ENCODE measurements at regions not wholly inside any gene's neighbourhood (a gene's known extent, or its start where the extent isn't known, plus 50 kb on each side); places are given as distances from the start of the nearest gene placed in this dataset.

- no peak overlapping the region for H3K27ac Mint-ChIP-seq
- no peaks in the 10 kb centered on the region for H3K36me3 Mint-ChIP-seq (ENCODE audit: low read depth)
- no peak for ATAC-seq (ENCODE audit: low read depth)
- H3K27me3 Mint-ChIP-seq = peaks cover 7% of the 10 kb centered on the region
- H3K9me3 Mint-ChIP-seq = no peaks in the 10 kb centered on the region
- H3K4me3 Mint-ChIP-seq = no peak overlapping the region
- intact Hi-C loops (cut with micrococcal nuclease) = no loop called here
- no peak for TF ChIP-seq CTCF (IDR thresholded peaks at IDR 0.05)
- ChIA-PET POLR2A (no interaction called here), CTCF (no interaction called here)
- no peak for DNase-seq
- no peaks in the 10 kb centered on the region for H3K4me1 Mint-ChIP-seq
Measured at GRCh38 chr1:86296305-86297205, 99.6 kb downstream of the ODF2L start.

- Mint-ChIP-seq H3K4me1 (no peaks in the 10 kb centered on the region), H3K27ac (no peak overlapping the region), H3K4me3 (no peak overlapping the region), H3K36me3 (ENCODE audit: low read depth) (no peaks in the 10 kb centered on the region), H3K9me3 (peaks cover 2% of the 10 kb centered on the region), H3K27me3 (no peaks in the 10 kb centered on the region)
- CTCF ChIA-PET = no interaction called here
- DNase-seq (no peak), ATAC-seq (ENCODE audit: low read depth) (no peak)
- TF ChIP-seq CTCF (IDR thresholded peaks at IDR 0.05) = no peak
- intact Hi-C loops (cut with micrococcal nuclease) = no loop called here
- POLR2A ChIA-PET = no interaction called here
Measured at GRCh38 chr1:86289746-86290145, 106.4 kb downstream of the ODF2L start.

- Mint-ChIP-seq H3K9me3 (peaks cover 2% of the 10 kb centered on the region), H3K27me3 (no peaks in the 10 kb centered on the region), H3K36me3 (ENCODE audit: low read depth) (no peaks in the 10 kb centered on the region), H3K27ac (no peak overlapping the region), H3K4me3 (no peak overlapping the region), H3K4me1 (no peaks in the 10 kb centered on the region)
- no peak for DNase-seq
- intact Hi-C loops (cut with micrococcal nuclease) = no loop called here
- ChIA-PET POLR2A (no interaction called here), CTCF (no interaction called here)
- no peak for ATAC-seq (ENCODE audit: low read depth)
- TF ChIP-seq CTCF (IDR thresholded peaks at IDR 0.05) = no peak
Measured at GRCh38 chr1:86289161-86289560, 107.0 kb downstream of the ODF2L start.

- H3K9me3 Mint-ChIP-seq = peaks cover 2% of the 10 kb centered on the region
- intact Hi-C loops (cut with micrococcal nuclease) = no loop called here
- H3K27me3 Mint-ChIP-seq = no peaks in the 10 kb centered on the region
- H3K36me3 Mint-ChIP-seq (ENCODE audit: low read depth) = no peaks in the 10 kb centered on the region
- ChIA-PET CTCF (no interaction called here), POLR2A (no interaction called here)
- no peaks in the 10 kb centered on the region for H3K4me1 Mint-ChIP-seq
- no peak for TF ChIP-seq CTCF (IDR thresholded peaks at IDR 0.05)
- no peak overlapping the region for H3K27ac Mint-ChIP-seq
- H3K4me3 Mint-ChIP-seq = no peak overlapping the region
- ATAC-seq (ENCODE audit: low read depth) (no peak), DNase-seq (no peak)
Measured at GRCh38 chr1:86288586-86289147, 107.5 kb downstream of the ODF2L start.

GRCh38 chr1:86285796-86286195 is 110.3 kb downstream of the ODF2L start:
- H3K9me3 Mint-ChIP-seq = peaks cover 2% of the 10 kb centered on the region
- no peak for TF ChIP-seq CTCF (IDR thresholded peaks at IDR 0.05)

More at GRCh38 chr1:86285796-86286195, 110.3 kb downstream of the ODF2L start:
- DNase-seq (no peak), ATAC-seq (ENCODE audit: low read depth) (no peak)
- Mint-ChIP-seq H3K4me3 (no peak overlapping the region), H3K27ac (no peak overlapping the region), H3K4me1 (no peaks in the 10 kb centered on the region), H3K36me3 (ENCODE audit: low read depth) (no peaks in the 10 kb centered on the region), H3K27me3 (no peaks in the 10 kb centered on the region)
- intact Hi-C loops (cut with micrococcal nuclease) = no loop called here
- ChIA-PET CTCF (no interaction called here), POLR2A (no interaction called here)

All from activated B cell treated with CpG ODN at 0.5 μM for 24 hours (primary cell).